Stimulated activated naive CD8-positive, alpha-beta T cell treated with anti-CD3 and anti-CD28 coated beads, Interleukin-15, Interleukin-2, amounts not matched to agents 100 ng/mL and 50 ng/mL, for 24 hours (primary cell): ENCODE measurements at regions not wholly inside any gene's neighbourhood (a gene's known extent, or its start where the extent isn't known, plus 50 kb on each side); places are given as distances from the start of the nearest gene placed in this dataset.

Source experiments
- H3K27ac Mint-ChIP-seq: one replicate; pipeline ENCODE4 v1.8.0; 2021; ENCODE audit warnings: mild to moderate bottlenecking, mixed read lengths
- H3K27me3 Mint-ChIP-seq: one replicate; pipeline ENCODE4 v1.8.0; 2021; ENCODE audit warnings: mixed read lengths
- H3K36me3 Mint-ChIP-seq: one replicate; pipeline ENCODE4 v1.8.0; 2021; ENCODE audit warnings: low read depth, mixed read lengths
- H3K4me1 Mint-ChIP-seq: one replicate; pipeline ENCODE4 v1.8.0; 2021; ENCODE audit warnings: low read depth, mixed read lengths
- H3K4me3 Mint-ChIP-seq: one replicate; pipeline ENCODE4 v1.8.0; 2021; ENCODE audit warnings: mild to moderate bottlenecking, mixed read lengths
- H3K9me3 Mint-ChIP-seq: one replicate; pipeline ENCODE4 v1.8.0; 2021; ENCODE audit warnings: mixed read lengths

DNA sequence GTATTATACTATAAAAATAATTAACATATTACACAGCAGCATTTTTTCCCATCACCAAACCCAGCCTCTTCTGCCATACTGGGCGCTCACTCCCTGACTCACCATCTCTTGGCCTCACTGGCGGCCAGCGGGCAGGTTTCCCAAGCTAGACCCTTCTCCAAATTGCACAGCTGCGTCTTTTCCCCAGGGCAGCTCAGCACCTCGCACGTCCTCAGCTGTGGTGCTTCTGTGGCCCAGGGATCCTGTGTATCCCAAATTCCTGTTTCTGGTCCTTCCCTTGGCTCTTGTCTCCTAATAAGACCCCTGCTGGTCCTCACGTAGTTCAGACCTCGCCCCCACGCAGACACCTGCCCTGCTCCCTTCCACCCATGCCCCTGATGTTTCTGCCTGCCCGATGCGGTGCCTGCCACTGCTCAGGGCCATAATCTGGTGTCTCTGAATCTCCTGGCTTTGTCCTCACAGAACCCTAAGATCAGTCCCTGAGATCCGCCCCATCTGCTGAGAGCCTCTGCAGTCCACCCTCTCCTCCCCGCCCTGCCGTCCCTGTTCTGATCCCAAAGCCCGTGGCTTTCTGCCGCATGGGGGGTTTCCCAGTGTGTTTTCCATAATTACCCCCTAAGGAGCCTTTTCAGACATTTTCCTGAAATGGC lies 290.1 kb downstream of the TCERG1L start:
- Mint-ChIP-seq H3K36me3 (no peaks in the 10 kb centered on the region), H3K27me3 (no peaks in the 10 kb centered on the region), H3K27ac (no peak overlapping the region), H3K4me1 (no peaks in the 10 kb centered on the region), H3K4me3 (no peak overlapping the region), H3K9me3 (no peaks in the 10 kb centered on the region)

DNA sequence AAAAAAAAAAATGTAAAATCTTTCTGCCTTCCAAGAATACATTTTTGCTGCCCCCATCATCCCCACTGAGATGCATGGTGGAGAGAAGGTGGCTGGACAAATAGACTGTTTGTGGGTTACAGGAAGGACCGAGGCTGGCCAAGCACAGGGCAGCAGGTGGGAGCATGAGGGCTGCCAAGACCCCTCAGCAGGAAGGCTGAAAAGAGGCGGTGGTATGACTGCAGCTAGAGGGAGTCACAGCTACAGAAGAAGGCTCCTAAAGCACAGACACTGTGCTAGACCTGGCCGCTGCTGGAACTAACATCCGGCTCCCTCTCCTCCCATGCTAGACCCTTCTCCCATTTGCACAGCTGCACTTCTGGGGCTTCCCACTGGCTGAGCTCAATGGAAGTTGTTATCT lies 289.6 kb downstream of the TCERG1L start:
- H3K36me3 Mint-ChIP-seq: no peaks in the 10 kb centered on the region
- H3K4me1 Mint-ChIP-seq: no peaks in the 10 kb centered on the region
- no peaks in the 10 kb centered on the region for H3K27me3 Mint-ChIP-seq
- no peaks in the 10 kb centered on the region for H3K9me3 Mint-ChIP-seq
- H3K4me3 Mint-ChIP-seq: no peak overlapping the region
- H3K27ac Mint-ChIP-seq: no peak overlapping the region

DNA sequence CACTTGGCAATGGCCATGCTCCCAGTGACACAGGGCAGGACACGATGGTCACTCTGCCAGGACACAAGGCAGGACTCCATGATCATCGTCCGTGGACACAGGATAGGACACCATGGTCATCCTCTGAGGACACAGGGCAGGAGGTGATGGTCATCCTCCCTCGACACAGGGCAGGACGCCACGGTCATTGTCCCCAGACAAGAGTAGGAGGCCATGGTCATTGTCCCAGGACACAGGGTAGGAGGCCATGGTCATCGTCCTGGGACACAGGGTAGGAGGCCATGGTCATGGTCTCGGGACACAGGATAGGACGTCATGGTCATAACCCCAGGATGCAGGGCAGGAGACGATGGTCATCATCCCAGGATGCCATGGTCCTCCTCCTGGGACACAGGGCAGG lies 289.2 kb downstream of the TCERG1L start:
- Mint-ChIP-seq H3K4me1 (no peaks in the 10 kb centered on the region), H3K36me3 (no peaks in the 10 kb centered on the region), H3K27ac (no peak overlapping the region), H3K27me3 (no peaks in the 10 kb centered on the region), H3K9me3 (no peaks in the 10 kb centered on the region), H3K4me3 (no peak overlapping the region)

DNA sequence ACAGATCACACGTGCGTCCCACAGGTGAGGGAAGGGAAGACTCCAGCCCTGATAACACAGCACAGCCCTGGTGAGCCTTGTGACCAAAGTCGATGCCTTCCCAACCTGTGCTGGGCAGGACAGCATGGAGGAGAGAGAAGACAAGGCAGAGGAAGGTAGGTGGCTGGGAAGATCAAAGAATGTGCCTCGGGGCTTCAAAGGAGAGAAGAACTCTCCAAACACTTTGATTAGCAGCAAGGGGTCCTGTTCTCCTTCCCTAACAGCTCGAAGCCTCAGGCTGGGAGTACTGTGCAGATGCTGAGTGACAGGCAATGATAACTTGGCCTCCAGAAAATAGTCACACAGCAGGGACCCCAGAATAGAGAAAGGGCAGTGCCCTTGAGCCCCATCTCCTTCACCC lies 288.5 kb downstream of the TCERG1L start:
- H3K36me3 Mint-ChIP-seq: no peaks in the 10 kb centered on the region
- H3K4me3 Mint-ChIP-seq: no peak overlapping the region
- no peaks in the 10 kb centered on the region for H3K4me1 Mint-ChIP-seq
- H3K27me3 Mint-ChIP-seq: no peaks in the 10 kb centered on the region
- H3K27ac Mint-ChIP-seq: no peak overlapping the region
- H3K9me3 Mint-ChIP-seq: no peaks in the 10 kb centered on the region

DNA sequence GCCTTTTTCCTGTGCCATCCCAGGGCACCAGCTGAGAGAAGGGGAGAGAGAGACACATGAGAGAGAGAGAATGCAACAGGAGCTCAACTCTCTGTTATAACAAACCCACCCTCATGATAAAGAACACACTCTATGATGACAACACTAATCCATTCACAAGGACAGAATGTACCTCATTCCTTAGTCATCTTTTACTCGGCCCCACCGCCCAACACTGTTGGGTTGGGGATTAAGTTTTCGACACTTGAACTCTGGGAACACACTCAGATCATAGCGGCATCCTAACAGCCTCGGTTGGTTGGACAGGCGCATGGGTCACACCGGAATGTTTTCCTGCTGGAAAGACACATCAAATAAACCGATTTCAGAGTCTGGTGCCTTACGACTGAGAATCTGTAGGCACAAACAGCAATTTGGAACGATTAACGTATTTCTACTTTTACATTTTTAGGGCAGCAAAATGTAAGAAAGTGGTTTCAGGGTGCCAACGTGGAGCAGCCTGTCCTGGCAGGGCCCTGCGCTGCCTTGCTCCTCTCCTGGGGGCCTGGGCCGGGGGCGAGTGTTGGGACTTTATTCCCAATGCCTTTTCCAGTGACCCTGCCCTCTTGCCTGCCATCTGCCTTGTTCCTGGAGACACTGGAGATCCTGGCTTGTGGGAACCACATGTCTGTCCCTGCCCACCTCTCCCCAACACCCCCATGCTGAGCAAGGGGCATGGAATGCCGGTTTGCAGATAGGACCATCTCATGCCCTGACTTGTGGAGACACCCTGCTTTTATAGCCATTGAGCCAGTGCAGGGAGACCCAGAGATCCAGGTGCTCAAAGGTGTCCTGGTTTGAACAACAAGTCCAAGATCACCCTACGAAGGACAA lies 287.0 kb downstream of the TCERG1L start:
- H3K27ac Mint-ChIP-seq: no peak overlapping the region
- no peaks in the 10 kb centered on the region for H3K36me3 Mint-ChIP-seq
- no peaks in the 10 kb centered on the region for H3K9me3 Mint-ChIP-seq
- no peaks in the 10 kb centered on the region for H3K4me1 Mint-ChIP-seq
- H3K27me3 Mint-ChIP-seq: no peaks in the 10 kb centered on the region
- no peak overlapping the region for H3K4me3 Mint-ChIP-seq

DNA sequence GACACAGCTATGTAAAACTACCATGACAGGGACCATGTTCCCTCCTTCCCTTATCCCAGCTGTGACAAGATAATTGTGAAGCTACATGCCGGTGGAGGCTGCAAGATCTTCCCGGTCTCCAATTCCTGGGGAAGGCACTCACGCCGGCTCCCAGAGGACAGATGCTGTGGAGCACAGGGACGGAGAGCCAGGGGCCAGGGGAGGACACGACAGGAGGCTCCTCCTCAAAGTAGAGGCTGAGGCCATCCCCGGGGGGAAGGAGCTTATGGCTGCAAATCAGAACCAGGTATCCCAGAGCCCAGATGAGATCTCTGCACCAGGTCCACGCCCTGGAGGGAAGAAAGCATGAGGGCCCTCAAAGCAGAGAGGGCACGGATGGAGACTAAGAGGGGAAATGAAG lies 286.2 kb downstream of the TCERG1L start:
- no peak overlapping the region for H3K27ac Mint-ChIP-seq

DNA sequence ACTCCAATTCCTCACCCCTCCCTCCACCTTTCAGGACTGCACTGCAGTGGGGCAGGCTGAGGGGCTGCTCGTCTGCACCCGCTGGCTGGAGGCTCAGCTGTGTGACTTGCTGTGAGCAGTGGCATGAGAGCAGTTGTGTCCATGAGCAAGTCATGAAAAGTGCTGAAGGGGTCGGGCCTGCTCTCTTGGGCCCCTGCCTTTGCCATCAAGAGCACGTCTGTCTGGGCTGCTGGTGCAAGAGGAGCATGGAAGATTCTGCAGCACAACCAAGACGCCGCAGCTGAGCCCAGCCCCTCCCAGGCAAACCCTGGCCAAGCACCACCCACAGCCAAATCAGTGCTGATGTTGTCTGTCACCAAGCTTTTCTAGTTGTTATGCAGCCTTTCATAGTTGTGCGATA lies 284.3 kb downstream of the TCERG1L start:
- H3K4me3 Mint-ChIP-seq: no peak overlapping the region
- H3K27ac Mint-ChIP-seq: no peak overlapping the region
- H3K9me3 Mint-ChIP-seq: no peaks in the 10 kb centered on the region
- H3K27me3 Mint-ChIP-seq: no peaks in the 10 kb centered on the region
- H3K36me3 Mint-ChIP-seq: no peaks in the 10 kb centered on the region
- no peaks in the 10 kb centered on the region for H3K4me1 Mint-ChIP-seq

More for the DNA sequence above, 286.2 kb downstream of the TCERG1L start:
- H3K9me3 Mint-ChIP-seq: no peaks in the 10 kb centered on the region
- no peak overlapping the region for H3K4me3 Mint-ChIP-seq
- no peaks in the 10 kb centered on the region for H3K36me3 Mint-ChIP-seq
- H3K27me3 Mint-ChIP-seq: no peaks in the 10 kb centered on the region
- H3K4me1 Mint-ChIP-seq: no peaks in the 10 kb centered on the region

DNA sequence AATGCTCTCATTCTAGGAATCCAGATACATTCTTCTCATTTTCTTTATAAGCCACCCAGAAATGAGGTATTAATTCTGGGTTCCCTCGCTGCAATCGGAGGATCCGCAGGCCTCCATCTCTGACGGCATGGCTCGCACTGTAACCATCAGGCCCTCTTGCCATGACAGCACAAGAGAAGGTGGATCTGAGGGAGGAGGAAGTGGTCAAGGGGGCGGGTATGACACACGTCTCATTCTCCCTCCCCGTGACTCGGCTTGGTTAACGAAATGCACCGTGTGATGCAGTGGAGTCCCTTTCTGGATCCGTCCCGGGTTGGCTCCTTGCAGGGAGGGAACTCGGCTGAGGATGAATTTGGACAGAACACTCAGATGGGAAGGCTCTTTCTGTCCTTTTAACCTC lies 280.2 kb downstream of the TCERG1L start:
- Mint-ChIP-seq H3K9me3 (no peaks in the 10 kb centered on the region), H3K36me3 (no peaks in the 10 kb centered on the region), H3K27ac (no peak overlapping the region), H3K4me3 (no peak overlapping the region), H3K4me1 (no peaks in the 10 kb centered on the region), H3K27me3 (no peaks in the 10 kb centered on the region)

DNA sequence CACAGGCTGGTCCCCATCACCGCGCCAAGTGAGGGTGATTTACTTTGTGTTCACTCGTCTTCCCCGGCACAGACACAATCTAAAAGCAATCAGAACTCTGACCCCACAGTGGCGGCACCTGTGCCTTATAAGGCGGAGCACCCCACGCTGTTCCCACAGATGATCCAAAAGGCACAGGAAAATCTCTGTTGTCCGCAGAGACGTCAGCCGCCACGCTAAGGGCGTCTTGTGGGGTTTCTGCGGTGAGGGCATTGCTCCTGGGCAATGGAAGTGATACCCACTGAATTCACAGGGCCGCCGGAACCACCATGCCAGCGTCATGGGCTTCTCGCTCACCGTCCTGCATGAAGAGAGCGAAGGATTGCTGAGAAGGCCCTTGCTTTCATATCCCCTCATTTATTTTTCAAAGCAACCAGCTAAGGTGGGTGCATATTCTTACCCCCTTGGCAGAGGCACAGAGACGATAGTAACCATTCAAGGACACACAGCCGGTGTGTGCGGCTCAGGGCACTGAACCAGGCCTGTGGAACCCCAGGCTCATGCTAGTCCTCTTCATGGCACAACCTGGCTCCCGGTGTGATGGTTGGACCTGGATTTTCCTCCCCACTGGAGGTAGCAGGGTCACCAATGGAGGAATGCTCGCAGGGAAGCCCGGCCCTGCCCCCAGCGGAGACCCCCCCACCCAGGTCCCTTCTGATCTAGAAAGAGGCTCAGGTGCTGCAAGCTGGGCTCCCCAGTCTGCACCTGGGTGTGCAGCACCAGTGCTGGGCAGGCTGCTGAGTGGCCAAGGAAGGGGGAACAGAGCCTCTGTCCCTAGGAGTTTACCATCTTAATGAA lies 279.0 kb downstream of the TCERG1L start:
- Mint-ChIP-seq H3K27ac (no peak overlapping the region), H3K4me1 (no peaks in the 10 kb centered on the region), H3K4me3 (no peak overlapping the region), H3K36me3 (no peaks in the 10 kb centered on the region), H3K27me3 (no peaks in the 10 kb centered on the region), H3K9me3 (no peaks in the 10 kb centered on the region)

DNA sequence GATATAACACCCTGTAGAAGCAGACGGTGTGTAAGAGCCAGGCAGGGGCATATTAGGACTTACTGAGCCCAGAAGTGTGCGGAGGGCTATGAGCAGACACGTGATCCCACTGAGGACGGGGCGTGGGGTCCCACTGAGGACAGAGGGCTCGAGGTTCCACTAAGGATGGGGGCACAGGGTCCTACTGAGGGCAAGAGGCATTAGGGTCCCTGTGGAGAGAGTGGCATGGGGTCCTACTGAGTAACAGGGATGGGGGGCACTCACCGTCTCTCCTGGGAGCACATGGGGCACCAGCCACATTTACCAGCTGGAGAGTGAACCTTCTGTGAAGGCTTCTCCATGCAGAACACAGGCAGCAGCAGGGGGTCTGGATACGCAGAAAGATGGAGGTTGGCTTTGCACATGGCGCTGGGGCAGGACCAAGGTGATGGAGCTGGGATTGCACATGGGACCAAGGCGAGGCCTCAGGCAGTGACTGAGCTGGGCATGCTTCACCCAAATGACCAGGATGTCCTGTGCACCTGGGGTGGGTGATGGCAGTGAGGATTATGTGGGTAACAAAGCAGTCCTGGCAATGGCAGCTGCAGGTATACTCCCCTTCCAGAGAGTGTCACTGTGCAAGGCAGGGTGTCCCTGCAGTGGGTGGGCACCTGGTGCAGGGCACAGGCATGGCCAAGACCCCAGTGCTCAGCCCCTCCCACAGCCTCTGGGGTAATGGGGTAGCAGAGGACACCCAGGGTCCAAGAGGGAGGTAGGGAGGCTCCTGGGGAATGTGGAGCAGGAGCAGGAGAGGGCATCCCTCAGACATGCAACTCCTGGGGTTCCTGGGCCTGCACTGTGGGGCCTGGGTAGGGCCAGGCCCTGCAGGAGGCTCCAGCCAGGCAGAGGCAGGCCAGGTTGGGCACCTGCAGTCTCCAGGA lies 278.1 kb downstream of the TCERG1L start:
- Mint-ChIP-seq H3K9me3 (no peaks in the 10 kb centered on the region), H3K27ac (no peak overlapping the region), H3K27me3 (no peaks in the 10 kb centered on the region), H3K36me3 (no peaks in the 10 kb centered on the region), H3K4me3 (no peak overlapping the region), H3K4me1 (no peaks in the 10 kb centered on the region)

DNA sequence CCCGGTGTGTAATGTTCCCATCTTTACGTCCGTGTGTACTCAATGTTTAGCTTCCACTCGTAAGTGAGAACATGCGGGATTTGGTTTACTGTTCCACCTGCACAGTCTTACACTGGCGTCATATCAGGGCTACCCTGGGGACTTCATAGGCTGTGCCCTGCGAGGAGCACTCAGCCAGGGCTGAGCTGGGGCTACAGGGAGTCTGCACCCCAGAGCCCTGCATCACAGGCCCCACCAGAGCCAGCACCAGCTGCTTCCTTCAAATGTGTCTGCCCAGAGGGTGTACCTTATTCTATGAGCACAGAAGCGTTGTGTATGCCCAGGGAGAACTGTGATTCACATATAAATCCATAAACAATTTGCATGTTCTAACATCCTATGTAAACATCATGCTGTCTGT lies 277.1 kb downstream of the TCERG1L start:
- H3K4me3 Mint-ChIP-seq: no peak overlapping the region
- H3K9me3 Mint-ChIP-seq: no peaks in the 10 kb centered on the region
- H3K27ac Mint-ChIP-seq: no peak overlapping the region
- H3K36me3 Mint-ChIP-seq: no peaks in the 10 kb centered on the region
- H3K4me1 Mint-ChIP-seq: no peaks in the 10 kb centered on the region
- no peaks in the 10 kb centered on the region for H3K27me3 Mint-ChIP-seq

DNA sequence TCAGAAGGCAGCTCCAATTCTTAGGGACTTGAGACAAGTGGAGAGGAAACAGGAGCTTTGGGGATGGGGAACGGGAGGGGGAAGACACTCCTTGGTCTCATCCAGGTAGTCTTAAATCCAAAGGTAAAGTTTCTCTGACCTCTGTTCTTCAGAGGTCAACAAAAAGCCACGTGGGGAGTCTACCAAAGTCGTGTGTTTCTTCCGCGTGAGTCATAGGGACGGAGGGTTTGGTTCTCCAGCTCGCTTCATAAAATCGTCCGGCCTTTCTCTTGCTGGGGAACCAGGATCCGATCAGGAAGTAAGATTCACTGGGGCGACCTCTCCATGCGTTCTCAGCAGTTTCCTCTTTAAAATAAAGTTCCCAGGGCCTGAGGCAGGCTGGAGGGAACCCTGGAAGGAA lies 275.7 kb downstream of the TCERG1L start:
- H3K36me3 Mint-ChIP-seq: no peaks in the 10 kb centered on the region
- no peak overlapping the region for H3K27ac Mint-ChIP-seq
- H3K9me3 Mint-ChIP-seq: no peaks in the 10 kb centered on the region
- H3K27me3 Mint-ChIP-seq: no peaks in the 10 kb centered on the region
- H3K4me1 Mint-ChIP-seq: no peaks in the 10 kb centered on the region
- no peak overlapping the region for H3K4me3 Mint-ChIP-seq

DNA sequence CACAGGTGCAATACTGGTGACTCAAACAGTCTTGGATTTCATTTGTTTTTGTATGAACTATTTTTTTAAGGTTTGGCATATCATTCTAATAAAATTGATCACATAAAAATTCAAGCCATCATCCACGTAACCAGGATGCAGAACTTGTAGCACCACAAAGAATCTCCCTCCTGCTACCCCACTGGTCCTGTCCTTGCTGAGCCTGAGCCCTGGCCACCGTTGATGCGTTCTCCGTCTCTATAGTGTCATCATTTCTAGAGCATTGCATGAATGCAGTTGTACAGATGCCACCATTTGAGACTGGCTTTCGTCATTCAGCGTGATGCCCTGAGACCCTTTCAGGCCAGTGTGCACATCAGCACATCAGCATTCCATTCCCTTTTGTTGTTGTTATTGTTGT lies 273.5 kb downstream of the TCERG1L start:
- H3K4me1 Mint-ChIP-seq: no peaks in the 10 kb centered on the region
- no peaks in the 10 kb centered on the region for H3K9me3 Mint-ChIP-seq
- H3K27me3 Mint-ChIP-seq: no peaks in the 10 kb centered on the region
- H3K4me3 Mint-ChIP-seq: no peak overlapping the region
- H3K27ac Mint-ChIP-seq: no peak overlapping the region
- no peaks in the 10 kb centered on the region for H3K36me3 Mint-ChIP-seq

DNA sequence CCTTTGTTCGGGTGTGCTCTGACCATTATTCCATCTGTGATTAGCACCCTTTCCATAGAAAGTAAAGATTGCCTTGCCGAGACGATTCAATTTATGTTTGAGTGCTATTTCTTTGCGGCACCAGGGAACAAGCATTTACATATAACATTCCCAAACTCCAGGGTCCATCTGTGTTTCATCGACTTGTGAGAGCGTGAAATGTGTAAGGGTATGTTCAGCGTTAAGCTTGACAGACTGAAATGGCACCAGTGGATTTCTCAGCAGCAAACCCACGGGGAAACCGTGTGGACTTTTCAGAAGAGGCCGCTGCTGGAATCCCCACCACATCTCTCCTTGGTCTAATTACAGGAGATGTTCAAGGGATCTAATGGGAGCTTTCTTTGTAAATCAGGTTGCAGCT lies 270.5 kb downstream of the TCERG1L start:
- H3K4me3 Mint-ChIP-seq: no peak overlapping the region

More for the DNA sequence above, 270.5 kb downstream of the TCERG1L start:
- Mint-ChIP-seq H3K27ac (no peak overlapping the region), H3K36me3 (no peaks in the 10 kb centered on the region), H3K4me1 (no peaks in the 10 kb centered on the region), H3K9me3 (no peaks in the 10 kb centered on the region), H3K27me3 (no peaks in the 10 kb centered on the region)
